CD1c-positive myeloid dendritic cell (primary cell): ENCODE measurements at regions not wholly inside any gene's neighbourhood (a gene's known extent, or its start where the extent isn't known, plus 50 kb on each side); places are given as distances from the start of the nearest gene placed in this dataset.
"Not testable (repeated sequence)": the region's sequence is repeated elsewhere in the genome, so short reads cannot be mapped to it uniquely, and the experiment has no call there.

Experiments
- DNase-seq: peaks from one replicate; pipeline ENCODE4 v3.0.0-alpha.2; 2016; ENCODE audit errors: extremely low spot score

GRCh38 chr10:11691319-11691755, 50.8 kb upstream of the ECHDC3 start:
- DNase-seq: no peak

GRCh38 chr10:11689945-11690736, 52.0 kb upstream of the ECHDC3 start:
- no peak for DNase-seq

GRCh38 chr10:11688448-11688795, 53.8 kb upstream of the ECHDC3 start:
- not testable (repeated sequence) for DNase-seq

- DNase-seq: no peak
These were observed 54.3 kb upstream of the ECHDC3 start for GRCh38 chr10:11687779-11688447.

- no peak for DNase-seq
These were observed 54.8 kb upstream of the ECHDC3 start for GRCh38 chr10:11687357-11687771.

GRCh38 chr10:11685787-11686218, 56.4 kb upstream of the ECHDC3 start:
- peak; percentile 91 for DNase-seq

DNA sequence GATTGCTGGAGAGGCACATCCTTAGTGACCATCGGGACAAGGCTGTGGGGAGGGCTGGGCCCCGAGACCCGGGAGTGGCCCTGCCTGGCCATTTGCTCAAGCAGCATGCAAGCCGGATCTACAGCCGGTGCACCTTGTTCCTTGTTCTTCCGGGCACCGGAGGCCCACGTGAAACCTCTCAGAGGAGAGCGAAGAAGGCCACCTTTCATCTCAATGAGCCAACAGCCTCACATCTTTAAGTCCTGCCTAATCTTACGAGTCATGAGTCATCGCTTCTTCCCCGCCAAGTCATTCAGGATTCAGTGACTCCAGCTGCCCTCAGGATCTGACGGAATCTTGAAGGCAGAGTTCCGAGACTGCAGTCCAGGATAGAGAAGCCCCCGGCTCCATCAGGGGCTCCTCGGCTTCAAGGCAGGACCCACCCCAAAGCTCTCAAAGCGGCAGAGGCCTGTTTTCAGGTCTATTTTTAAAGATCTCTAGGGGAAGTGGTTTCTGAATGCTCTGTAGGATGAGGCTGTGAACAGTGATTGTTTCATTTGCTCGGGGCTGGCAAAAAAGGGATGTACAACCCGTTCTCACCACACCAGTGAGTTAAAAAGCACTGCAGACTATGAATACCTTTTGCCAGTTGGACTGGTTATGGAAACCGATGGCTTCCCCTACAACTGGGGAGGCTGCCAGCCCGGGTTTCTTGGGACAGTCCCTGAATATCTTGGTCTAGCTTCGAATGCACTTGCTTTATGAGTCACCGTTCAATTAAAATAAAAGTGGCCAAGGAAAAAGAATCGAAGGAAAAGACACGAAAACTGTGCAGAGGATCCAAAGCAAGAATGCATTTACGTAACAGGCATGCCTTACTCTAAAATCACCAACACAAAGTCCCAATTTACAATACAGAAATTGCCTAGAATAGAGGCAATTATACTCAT, 57.2 kb upstream of the ECHDC3 start:
- DNase-seq: peak; percentile 85

- peak; percentile 22 for DNase-seq
These were observed 57.9 kb upstream of the ECHDC3 start for GRCh38 chr10:11684341-11684716.

- DNase-seq: peak; percentile 60
These were observed 58.5 kb upstream of the ECHDC3 start for GRCh38 chr10:11683529-11684320.

- DNase-seq: no peak
These were observed 59.3 kb upstream of the ECHDC3 start for GRCh38 chr10:11682851-11683250.

DNA sequence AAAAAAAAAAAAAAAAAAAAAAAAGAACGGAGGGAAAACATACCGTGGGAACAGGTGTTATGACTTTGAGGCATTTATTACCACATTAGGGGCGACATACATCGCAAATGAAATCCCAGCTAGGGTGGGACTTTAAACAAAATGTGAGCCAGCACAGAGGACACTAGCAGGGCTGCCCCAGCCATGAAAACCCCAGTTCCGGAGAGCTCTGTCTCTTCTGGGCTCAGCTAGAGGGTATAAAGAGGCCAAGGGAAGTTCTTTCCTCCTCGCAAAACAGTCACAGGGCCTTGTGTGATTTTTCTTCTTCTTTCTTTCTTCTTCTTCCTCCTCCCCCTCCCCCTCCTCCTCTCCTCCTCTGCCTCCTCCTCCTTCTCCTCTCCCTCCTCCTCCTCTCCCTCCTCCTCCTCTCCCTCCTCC, 59.9 kb upstream of the ECHDC3 start:
- no peak for DNase-seq

GRCh38 chr10:11680496-11680895, 61.7 kb upstream of the ECHDC3 start:
- no peak for DNase-seq

GRCh38 chr10:11679946-11680345, 62.2 kb upstream of the ECHDC3 start:
- no peak for DNase-seq

DNA sequence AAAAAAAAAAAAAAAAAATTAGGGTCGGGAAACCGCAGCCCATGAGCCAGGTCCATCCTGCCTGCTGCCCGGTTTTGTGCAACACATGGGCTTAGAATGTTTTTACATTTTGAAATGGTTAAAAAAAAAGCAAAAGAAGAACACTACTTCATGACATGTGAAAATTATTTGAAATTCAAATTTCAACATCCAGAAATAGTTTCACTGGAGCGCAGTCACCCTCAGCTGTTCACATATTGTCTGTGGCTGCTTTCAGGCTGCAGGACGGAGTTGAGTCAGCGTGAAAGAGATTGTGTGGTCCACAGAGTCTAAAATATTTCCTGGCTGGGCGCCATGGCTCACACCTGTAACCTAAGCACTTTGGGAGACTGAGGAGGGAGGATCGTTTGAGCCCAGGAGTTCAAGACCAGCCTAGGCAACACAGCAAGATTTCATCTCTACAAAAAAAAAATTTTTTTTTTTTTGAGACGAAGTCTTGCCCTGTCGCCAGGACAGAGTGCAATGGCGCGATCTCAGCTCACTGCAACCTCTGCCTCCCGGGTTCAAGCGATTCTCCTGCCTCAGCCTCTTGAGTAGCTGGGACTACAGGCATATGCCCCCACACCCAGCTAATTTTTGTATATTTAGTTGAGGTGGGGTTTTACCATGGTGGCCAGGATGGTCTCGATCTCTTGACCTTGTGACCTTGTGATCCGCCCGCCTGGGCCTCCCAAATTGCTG, 63.9 kb upstream of the ECHDC3 start:
- DNase-seq: peak; percentile 38

DNA sequence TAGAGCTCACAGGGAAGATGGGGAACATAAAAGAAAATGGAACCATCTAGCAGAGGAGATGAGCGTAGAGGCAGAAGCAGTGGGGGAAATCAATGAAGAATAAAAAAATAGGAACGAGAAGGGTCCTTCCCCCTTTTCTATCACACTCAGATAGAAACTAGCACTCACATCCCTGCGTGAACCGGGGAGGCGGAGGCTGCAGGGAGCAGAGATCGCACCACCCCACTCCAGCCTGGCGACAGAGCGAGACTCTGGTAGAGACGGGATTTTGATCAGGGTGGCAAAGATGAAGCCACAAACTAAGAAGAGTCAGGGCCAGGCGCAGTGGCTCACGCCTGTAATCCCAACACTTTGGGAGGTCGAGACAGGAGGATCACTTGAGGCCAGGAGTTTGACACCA, 64.7 kb upstream of the ECHDC3 start:
- DNase-seq: no peak

- DNase-seq: peak; percentile 31
These were observed 62.2 kb upstream of the USP6NL start for GRCh38 chr10:11673346-11674280.

GRCh38 chr10:11672836-11673235, 61.4 kb upstream of the USP6NL start:
- DNase-seq: no peak

DNA sequence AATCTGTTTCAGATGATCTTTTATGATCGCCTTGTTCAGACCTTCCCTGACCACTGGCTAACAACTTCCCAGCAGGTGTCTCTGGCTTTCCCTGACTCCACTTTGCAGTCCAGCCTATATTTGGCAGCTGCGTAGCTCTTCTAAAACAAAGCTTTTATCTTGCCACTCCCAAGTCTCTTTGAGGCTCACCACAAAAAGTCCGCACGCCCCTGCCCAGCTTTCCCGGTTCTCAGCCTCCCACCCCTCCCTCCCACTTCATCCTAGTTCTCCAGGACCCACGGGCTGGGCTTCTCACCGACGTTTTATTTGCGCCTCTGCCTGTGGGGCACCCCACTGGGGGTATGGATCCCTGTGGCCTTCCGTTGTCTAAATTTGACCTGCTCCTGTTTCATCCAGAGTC, 58.9 kb upstream of the USP6NL start:
- DNase-seq: no peak

DNA sequence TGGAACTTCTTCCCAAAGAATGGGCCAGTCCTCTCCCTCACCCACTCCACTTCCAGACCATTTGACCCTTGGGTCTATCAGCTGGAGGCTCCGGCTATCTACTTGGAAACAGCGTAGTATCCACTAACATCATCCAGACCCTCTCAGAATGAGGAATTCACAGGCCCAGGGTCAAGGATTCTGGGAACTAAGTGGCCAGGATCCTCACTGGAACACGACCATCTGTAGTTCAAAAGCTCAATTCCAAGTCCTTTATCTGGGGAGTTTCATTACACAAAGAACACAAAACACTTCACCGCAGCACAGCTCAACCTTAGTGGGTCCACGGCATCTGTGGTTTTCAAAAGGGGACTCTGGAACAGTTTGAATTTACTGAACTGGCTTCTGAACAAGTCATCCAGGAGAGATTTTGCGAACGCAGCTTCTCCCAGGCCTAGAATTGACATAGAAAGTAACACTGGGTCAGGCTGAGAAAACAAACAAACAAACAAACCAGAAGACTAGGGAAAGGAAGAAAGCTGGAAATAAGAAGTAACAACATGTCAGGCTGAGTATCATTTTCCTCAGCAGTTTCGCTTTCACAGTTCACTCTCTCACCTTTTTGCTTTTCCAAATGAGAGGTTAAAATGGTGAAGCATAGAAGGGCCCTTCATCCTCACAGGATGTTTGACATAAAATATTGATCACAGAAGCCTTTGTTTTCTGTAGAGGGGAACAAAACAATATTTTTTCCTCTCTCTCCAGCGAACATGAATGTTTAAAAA, 57.6 kb upstream of the USP6NL start:
- DNase-seq: no peak
